ENCODE measurements at regions not wholly inside any gene's neighbourhood (a gene's known extent, or its start where the extent isn't known, plus 50 kb on each side); places are given as distances from the start of the nearest gene placed in this dataset.

DNA sequence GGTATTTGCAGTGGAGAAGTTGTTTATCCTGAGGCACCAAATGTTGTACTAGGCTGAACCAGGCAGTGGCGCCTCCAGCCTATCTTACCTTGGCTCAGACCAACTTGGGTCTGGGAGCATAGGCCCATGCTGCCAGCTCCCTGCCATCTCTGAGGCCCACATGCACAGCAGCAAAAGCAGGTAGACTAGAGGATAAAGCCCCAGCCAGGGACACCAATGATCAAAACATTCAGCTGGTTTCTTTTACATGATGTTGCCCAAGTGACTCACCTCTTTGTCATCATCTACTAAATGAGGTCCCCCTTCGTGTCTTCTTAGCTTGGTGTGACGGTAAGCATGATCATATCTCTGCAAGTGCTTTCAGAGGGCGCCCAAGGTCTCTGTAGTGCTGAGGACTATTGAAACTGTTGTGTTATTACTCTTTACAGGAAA is 112.1 kb upstream of the DRD2 start:
- no peak for DNase-seq (ENCODE audit: extremely low read depth, low read depth)
- TF ChIP-seq, protein P1, sequence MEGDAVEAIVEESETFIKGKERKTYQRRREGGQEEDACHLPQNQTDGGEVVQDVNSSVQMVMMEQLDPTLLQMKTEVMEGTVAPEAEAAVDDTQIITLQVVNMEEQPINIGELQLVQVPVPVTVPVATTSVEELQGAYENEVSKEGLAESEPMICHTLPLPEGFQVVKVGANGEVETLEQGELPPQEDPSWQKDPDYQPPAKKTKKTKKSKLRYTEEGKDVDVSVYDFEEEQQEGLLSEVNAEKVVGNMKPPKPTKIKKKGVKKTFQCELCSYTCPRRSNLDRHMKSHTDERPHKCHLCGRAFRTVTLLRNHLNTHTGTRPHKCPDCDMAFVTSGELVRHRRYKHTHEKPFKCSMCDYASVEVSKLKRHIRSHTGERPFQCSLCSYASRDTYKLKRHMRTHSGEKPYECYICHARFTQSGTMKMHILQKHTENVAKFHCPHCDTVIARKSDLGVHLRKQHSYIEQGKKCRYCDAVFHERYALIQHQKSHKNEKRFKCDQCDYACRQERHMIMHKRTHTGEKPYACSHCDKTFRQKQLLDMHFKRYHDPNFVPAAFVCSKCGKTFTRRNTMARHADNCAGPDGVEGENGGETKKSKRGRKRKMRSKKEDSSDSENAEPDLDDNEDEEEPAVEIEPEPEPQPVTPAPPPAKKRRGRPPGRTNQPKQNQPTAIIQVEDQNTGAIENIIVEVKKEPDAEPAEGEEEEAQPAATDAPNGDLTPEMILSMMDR (IDR thresholded peaks at IDR 0.05; ENCODE audit: low read depth, low read length, missing control alignments) = no peak
- H3K4me3 ChIP-seq (replicated peaks; ENCODE audit: low read depth, low read length) = no peak overlapping the region

DNA sequence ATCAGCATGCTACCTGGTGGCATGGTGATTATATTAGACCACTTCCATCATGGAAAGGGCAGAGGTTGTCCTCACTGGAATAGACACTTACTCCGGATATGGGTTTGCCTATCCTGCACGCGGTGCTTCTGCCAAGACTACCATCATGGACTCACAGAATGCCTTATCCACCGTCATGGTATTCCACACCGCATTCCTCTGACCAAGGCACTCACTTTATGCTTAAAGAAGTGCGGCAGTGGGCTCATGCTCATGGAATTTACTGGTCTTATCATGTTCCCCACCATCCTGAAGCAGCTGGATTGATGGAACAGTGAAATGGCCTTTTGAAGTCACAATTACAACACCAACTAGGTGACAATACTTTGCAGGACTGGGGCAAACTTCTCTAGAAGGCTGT is 109.2 kb upstream of the DRD2 start:
- no peak overlapping the region for H3K4me3 ChIP-seq (replicated peaks; ENCODE audit: low read depth, low read length)
- TF ChIP-seq, protein P1 (IDR thresholded peaks at IDR 0.05; ENCODE audit: low read depth, low read length, missing control alignments) = no peak
- DNase-seq (ENCODE audit: extremely low read depth, low read depth) = no peak

DNA sequence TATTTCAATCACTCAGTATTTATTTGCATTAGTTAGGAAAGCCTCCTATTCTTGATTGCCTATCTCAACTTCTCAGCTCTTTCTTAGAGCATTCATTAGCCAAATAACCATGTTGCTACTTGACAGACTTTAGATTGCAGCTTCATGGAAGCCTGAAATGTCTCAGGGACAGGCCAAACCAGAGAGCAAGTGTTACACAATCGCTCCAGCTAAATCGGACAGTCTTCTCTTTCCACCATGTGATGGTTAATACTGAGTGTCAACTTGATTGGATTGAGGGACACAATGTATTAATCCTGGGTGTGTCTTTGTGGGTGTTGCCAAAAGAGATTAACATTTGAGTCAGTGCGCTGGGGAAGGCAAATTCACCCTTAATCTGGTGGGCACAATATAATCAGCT is 106.5 kb upstream of the DRD2 start:
- TF ChIP-seq, protein P1 (IDR thresholded peaks at IDR 0.05; ENCODE audit: low read depth, low read length, missing control alignments) = no peak
- no peak for DNase-seq (ENCODE audit: extremely low read depth, low read depth)
- H3K4me3 ChIP-seq (replicated peaks; ENCODE audit: low read depth, low read length) = no peak overlapping the region

DNA sequence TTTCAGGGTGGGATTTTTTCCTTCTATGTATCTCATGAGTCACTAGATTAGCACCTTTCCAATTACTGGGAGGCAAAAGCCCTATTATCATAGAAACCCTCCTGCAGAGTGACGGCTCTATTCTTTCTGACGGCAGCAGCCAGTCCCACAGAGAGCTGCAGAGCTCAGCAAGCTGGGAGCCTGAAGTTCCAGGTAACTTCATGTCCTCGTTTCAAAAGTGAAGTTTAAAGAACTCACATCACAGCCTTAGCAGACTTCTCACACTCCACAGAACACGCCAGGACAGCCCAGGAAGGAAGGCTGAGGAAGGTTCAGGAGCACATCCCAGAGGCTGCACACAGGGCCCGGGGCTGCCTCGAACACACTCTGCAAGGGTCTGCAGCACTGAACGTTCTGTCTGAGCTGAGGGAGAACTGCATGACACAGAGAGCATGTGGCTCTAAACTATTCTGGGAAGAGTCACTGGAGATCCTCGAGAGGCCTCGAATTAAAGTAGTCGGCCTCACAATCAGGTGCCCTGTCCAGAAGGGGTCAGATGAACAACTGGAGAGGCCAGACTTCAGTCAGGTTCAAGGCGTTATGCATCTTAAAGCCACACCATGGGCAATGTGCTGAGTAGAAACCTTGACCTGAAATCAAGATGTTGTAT is 104.2 kb upstream of the DRD2 start:
- DNase-seq (ENCODE audit: extremely low read depth, low read depth) = no peak
- TF ChIP-seq, protein P1 (IDR thresholded peaks at IDR 0.05; ENCODE audit: low read depth, low read length, missing control alignments) = no peak
- H3K4me3 ChIP-seq (replicated peaks; ENCODE audit: low read depth, low read length) = no peak overlapping the region

DNA sequence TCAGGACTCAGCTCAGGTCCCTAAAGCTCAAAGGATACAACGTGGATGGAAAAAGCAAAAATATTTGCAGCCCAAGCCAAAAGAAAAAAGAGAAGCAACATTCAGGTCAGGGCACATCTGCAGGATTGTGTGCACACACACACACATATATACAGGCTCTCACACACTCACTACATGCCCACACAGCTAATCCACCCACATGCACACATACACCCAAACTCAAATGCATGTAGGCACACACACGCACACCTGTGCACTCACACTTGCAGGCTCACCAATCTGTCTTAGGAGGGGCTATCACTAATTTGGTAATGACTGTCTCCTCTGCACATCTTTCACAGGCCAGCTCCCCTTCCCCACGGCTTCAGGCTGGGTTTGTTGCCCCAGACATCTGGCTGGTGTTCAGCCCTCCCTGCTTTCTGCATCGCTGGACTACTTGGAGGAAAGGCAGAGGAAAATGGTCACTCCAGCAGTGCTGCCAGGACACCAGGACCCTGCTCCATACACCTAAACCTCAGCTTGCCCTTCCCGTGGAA is 103.6 kb upstream of the DRD2 start:
- TF ChIP-seq, protein P1 (IDR thresholded peaks at IDR 0.05; ENCODE audit: low read depth, low read length, missing control alignments) = no peak
- no peak overlapping the region for H3K4me3 ChIP-seq (replicated peaks; ENCODE audit: low read depth, low read length)
- no peak for DNase-seq (ENCODE audit: extremely low read depth, low read depth)

DNA sequence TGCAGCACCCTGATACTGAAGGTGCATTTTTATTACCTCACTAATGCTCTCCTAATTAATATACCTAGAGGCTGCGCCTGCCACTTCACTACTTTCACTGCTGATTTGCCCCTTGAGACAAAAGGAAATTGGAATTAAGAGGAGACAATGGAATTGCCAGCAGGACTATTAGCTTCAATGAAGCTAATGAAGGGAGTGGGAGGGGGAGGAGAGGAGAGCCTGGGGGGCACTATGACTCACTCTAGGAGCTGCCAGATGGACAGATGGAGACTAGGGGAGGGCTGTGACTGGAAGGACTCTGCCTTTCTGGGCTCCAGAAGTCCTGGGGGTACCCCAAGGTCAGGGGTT is 102.8 kb upstream of the DRD2 start:
- no peak for DNase-seq (ENCODE audit: extremely low read depth, low read depth)
- TF ChIP-seq, protein P1 (IDR thresholded peaks at IDR 0.05; ENCODE audit: low read depth, low read length, missing control alignments) = no peak
- no peak overlapping the region for H3K4me3 ChIP-seq (replicated peaks; ENCODE audit: low read depth, low read length)
